HEK293 (cell line): ENCODE measurements at regions not wholly inside any gene's neighbourhood (a gene's known extent, or its start where the extent isn't known, plus 50 kb on each side); places are given as distances from the start of the nearest gene placed in this dataset.

Experiments used
- CTCF ChIA-PET: fragments of 350-600 bp; formaldehyde crosslinking; extraction: SDS; loops from one replicate; lab custom pipeline; 2021; ENCODE audit warnings: antibody characterized with exemption; lab: Yijun Ruan, JAX
- POLR2A ChIA-PET: fragments of 300-600 bp; formaldehyde crosslinking; extraction: SDS; loops from one replicate; lab custom pipeline; 2020; ENCODE audit warnings: antibody characterized with exemption, inconsistent platforms; lab: Yijun Ruan, JAX
- H3K27ac ChIP-seq: fragments of 200-500 bp; sonication (Bioruptor generic); 2 replicates; pipeline ENCODE4 v1.5.1; 2014; ENCODE audit warnings: low read depth, low read length, control low read depth, inconsistent platforms; ENCODE audit errors: extremely low read depth
- H3K36me3 ChIP-seq, 2 experiments: fragments of 200-500 bp in 1 of 2; sonication (Bioruptor generic) in 1 of 2; 1 replicate in 1 of 2; 2 replicates in 1 of 2; pipeline ENCODE4 v1.5.1; 2014 to 2017; ENCODE audit warnings: inconsistent platforms in 2 of 2, low read length in 2 of 2; ENCODE audit not compliant: control insufficient read depth in 2 of 2, insufficient read depth in 1 of 2
- H3K4me1 ChIP-seq: fragments of 200-500 bp; sonication (Bioruptor generic); 2 replicates; pipeline ENCODE4 v1.5.1; 2014; ENCODE audit warnings: mild to moderate bottlenecking, low read length, inconsistent platforms; ENCODE audit not compliant: control insufficient read depth, insufficient read depth
- H3K4me3 ChIP-seq: 2 replicates; pipeline ENCODE4 v1.5.1; 2011; ENCODE audit warnings: low read depth, mild to moderate bottlenecking, control low read depth, low read length, moderate library complexity
- H3K9me3 ChIP-seq: fragments of 200-500 bp; sonication (Bioruptor generic); 2 replicates; pipeline ENCODE4 v1.5.1; 2014; ENCODE audit warnings: low read depth, low read length, inconsistent platforms; ENCODE audit not compliant: control insufficient read depth, insufficient read depth
- GLI2 ChIP-seq: fragments of 450-650 bp; formaldehyde crosslinking; IDR thresholded peaks from 2 replicates; pipeline ENCODE4; 2017; ENCODE audit warnings: missing biosample characterization, missing genetic modification characterization, low read depth, borderline replicate concordance
- OSR2 ChIP-seq: fragments of 450-650 bp; formaldehyde crosslinking; IDR thresholded peaks from 2 replicates; pipeline ENCODE4 v1.5.1; 2016; ENCODE audit warnings: missing biosample characterization, missing genetic modification characterization
- RBAK ChIP-seq: fragments of 450-650 bp; formaldehyde crosslinking; IDR thresholded peaks from 2 replicates; pipeline ENCODE4 v1.5.1; 2016; ENCODE audit warnings: missing biosample characterization, missing genetic modification characterization
- TRIM28 ChIP-seq: IDR thresholded peaks from 2 replicates; pipeline ENCODE4 v1.6.1; 2011; ENCODE audit warnings: low read length, control low read depth, borderline replicate concordance
- YY2 ChIP-seq: fragments of 450-650 bp; formaldehyde crosslinking; IDR thresholded peaks from 2 replicates; pipeline ENCODE4 v1.5.1; 2016; ENCODE audit warnings: missing biosample characterization, missing genetic modification characterization
- ZNF175 ChIP-seq: fragments of 450-650 bp; formaldehyde crosslinking; IDR thresholded peaks from 2 replicates; pipeline ENCODE4 v1.5.1; 2016; ENCODE audit warnings: missing biosample characterization, missing genetic modification characterization
- ZNF184 ChIP-seq: fragments of 450-650 bp; IDR thresholded peaks from 2 replicates; pipeline ENCODE4 v1.5.1; 2018; ENCODE audit warnings: missing biosample characterization, mild to moderate bottlenecking, missing genetic modification characterization
- ZNF2 ChIP-seq: fragments of 450-650 bp; formaldehyde crosslinking; IDR thresholded peaks from 2 replicates; pipeline ENCODE4 v1.5.1; 2016; ENCODE audit warnings: missing biosample characterization, missing genetic modification characterization
- ZNF23 ChIP-seq: fragments of 450-650 bp; formaldehyde crosslinking; IDR thresholded peaks from 2 replicates; pipeline ENCODE4 v1.5.1; 2016; ENCODE audit warnings: missing biosample characterization, missing genetic modification characterization, borderline replicate concordance
- ZNF366 ChIP-seq: fragments of 450-650 bp; formaldehyde crosslinking; conservative IDR thresholded peaks from 2 replicates; pipeline ENCODE4 v1.5.1; 2016; ENCODE audit warnings: missing biosample characterization, missing genetic modification characterization
- ZNF473 ChIP-seq: fragments of 450-650 bp; formaldehyde crosslinking; IDR thresholded peaks from 2 replicates; pipeline ENCODE4 v1.5.1; 2017; ENCODE audit warnings: missing biosample characterization, missing genetic modification characterization
- ZNF561 ChIP-seq: fragments of 450-650 bp; IDR thresholded peaks from 2 replicates; pipeline ENCODE4 v1.5.1; 2018; ENCODE audit warnings: missing biosample characterization, missing genetic modification characterization, borderline replicate concordance
- ZNF571 ChIP-seq: fragments of 450-650 bp; formaldehyde crosslinking; IDR thresholded peaks from 2 replicates; pipeline ENCODE4 v1.5.0; 2017; ENCODE audit warnings: missing biosample characterization, missing genetic modification characterization
- ZNF623 ChIP-seq: fragments of 450-650 bp; formaldehyde crosslinking; IDR thresholded peaks from 2 replicates; pipeline ENCODE4 v1.5.1; 2016; ENCODE audit warnings: missing biosample characterization, missing genetic modification characterization
- ZNF76 ChIP-seq: fragments of 450-650 bp; formaldehyde crosslinking; IDR thresholded peaks from 2 replicates; pipeline ENCODE4; 2016; ENCODE audit warnings: low read depth, missing biosample characterization, missing genetic modification characterization, borderline replicate concordance
- TF ChIP-seq, protein P1 (sequence below): fragments of 450-650 bp; formaldehyde crosslinking; IDR thresholded peaks from 2 replicates; pipeline ENCODE4 v1.5.1; 2016; ENCODE audit warnings: missing biosample characterization, missing genetic modification characterization
- TF ChIP-seq, protein P2 (sequence below): fragments of 450-650 bp; IDR thresholded peaks from 2 replicates; pipeline ENCODE4 v1.5.1; 2018; ENCODE audit warnings: missing biosample characterization, mild to moderate bottlenecking, missing genetic modification characterization
- TF ChIP-seq, protein P3 (sequence below): fragments of 450-650 bp; formaldehyde crosslinking; IDR thresholded peaks from 2 replicates; pipeline ENCODE4 v1.5.1; 2016; ENCODE audit warnings: missing biosample characterization, missing genetic modification characterization
- TF ChIP-seq, protein P4 (sequence below): fragments of 450-650 bp; formaldehyde crosslinking; IDR thresholded peaks from 2 replicates; pipeline ENCODE4 v1.5.1; 2016; ENCODE audit warnings: missing biosample characterization, missing genetic modification characterization
- TF ChIP-seq, protein P5 (sequence below): fragments of 450-650 bp; formaldehyde crosslinking; IDR thresholded peaks from 2 replicates; pipeline ENCODE4 v1.5.0; 2017; ENCODE audit warnings: missing biosample characterization, missing genetic modification characterization, borderline replicate concordance

DNA sequence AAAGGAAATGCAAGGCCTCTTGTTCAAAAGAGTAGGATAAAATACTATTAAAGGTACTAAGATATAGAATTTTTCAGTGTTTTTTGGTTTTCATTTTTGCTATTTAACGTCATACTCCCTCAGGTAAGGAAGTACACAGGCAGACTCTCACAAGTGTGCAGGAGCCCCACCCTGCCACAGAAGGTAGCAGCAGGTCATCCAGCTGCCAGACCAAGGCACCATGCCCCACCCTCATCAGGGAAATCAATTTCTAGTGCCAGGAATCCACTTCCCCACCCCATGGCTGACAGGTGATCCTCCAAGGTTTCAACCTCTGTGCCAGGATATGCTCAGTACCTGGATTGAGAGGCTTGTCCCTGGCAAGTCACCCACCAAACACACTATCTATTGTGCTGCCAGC, 712.9 kb downstream of the SORCS3 start (continued):
- TF ChIP-seq, protein P1, sequence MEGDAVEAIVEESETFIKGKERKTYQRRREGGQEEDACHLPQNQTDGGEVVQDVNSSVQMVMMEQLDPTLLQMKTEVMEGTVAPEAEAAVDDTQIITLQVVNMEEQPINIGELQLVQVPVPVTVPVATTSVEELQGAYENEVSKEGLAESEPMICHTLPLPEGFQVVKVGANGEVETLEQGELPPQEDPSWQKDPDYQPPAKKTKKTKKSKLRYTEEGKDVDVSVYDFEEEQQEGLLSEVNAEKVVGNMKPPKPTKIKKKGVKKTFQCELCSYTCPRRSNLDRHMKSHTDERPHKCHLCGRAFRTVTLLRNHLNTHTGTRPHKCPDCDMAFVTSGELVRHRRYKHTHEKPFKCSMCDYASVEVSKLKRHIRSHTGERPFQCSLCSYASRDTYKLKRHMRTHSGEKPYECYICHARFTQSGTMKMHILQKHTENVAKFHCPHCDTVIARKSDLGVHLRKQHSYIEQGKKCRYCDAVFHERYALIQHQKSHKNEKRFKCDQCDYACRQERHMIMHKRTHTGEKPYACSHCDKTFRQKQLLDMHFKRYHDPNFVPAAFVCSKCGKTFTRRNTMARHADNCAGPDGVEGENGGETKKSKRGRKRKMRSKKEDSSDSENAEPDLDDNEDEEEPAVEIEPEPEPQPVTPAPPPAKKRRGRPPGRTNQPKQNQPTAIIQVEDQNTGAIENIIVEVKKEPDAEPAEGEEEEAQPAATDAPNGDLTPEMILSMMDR (tag by site-specific recombination) = no peak
- TF ChIP-seq ZNF571 (tag by site-specific recombination) = no peak
- TF ChIP-seq, protein P2, sequence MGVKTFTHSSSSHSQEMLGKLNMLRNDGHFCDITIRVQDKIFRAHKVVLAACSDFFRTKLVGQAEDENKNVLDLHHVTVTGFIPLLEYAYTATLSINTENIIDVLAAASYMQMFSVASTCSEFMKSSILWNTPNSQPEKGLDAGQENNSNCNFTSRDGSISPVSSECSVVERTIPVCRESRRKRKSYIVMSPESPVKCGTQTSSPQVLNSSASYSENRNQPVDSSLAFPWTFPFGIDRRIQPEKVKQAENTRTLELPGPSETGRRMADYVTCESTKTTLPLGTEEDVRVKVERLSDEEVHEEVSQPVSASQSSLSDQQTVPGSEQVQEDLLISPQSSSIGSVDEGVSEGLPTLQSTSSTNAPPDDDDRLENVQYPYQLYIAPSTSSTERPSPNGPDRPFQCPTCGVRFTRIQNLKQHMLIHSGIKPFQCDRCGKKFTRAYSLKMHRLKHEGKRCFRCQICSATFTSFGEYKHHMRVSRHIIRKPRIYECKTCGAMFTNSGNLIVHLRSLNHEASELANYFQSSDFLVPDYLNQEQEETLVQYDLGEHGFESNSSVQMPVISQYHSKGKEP (tag by site-specific recombination) = no peak
- no peak for TF ChIP-seq ZNF76 (tag by site-specific recombination)
- no peak for TF ChIP-seq OSR2 (tag by site-specific recombination)
- no peak for TF ChIP-seq ZNF2

DNA sequence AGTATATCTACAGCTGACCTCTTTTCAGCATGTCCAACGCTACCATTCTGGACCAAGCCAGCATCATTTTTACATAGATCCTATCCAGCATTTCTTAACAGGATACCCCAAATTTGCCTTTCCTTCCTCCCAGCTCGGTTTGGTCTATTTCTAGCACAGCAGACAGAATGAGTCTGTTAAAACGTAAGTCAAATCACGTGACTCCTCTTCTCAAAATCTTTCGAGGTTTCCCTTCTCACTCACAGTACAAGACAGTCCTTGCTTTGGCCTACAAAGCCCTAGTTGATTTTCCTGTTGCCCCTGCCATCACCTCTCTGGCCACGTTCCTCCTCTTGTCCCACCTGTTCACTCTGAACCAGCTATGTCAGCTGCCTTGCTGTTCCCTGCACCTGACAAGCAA, 711.7 kb downstream of the SORCS3 start:
- no peaks in the 10 kb centered on the region for H3K9me3 ChIP-seq
- H3K36me3 ChIP-seq = no peaks in the 10 kb centered on the region
- TF ChIP-seq ZNF23 (tag by site-specific recombination) = no peak
- TF ChIP-seq YY2 (tag by site-specific recombination) = no peak
- TF ChIP-seq GLI2 (tag by site-specific recombination) = no peak
- no peak for TF ChIP-seq ZNF473 (tag by site-specific recombination)
- TF ChIP-seq, protein P3, sequence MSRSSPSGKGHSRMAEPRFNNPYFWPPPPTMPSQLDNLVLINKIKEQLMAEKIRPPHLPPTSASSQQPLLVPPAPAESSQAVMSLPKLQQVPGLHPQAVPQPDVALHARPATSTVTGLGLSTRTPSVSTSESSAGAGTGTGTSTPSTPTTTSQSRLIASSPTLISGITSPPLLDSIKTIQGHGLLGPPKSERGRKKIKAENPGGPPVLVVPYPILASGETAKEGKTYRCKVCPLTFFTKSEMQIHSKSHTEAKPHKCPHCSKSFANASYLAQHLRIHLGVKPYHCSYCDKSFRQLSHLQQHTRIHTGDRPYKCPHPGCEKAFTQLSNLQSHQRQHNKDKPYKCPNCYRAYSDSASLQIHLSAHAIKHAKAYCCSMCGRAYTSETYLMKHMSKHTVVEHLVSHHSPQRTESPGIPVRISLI (tag by site-specific recombination) = no peak
- TF ChIP-seq, protein P4, sequence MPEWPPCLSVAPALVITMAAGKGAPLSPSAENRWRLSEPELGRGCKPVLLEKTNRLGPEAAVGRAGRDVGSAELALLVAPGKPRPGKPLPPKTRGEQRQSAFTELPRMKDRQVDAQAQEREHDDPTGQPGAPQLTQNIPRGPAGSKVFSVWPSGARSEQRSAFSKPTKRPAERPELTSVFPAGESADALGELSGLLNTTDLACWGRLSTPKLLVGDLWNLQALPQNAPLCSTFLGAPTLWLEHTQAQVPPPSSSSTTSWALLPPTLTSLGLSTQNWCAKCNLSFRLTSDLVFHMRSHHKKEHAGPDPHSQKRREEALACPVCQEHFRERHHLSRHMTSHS (tag by site-specific recombination) = no peak
- TF ChIP-seq, protein P5, sequence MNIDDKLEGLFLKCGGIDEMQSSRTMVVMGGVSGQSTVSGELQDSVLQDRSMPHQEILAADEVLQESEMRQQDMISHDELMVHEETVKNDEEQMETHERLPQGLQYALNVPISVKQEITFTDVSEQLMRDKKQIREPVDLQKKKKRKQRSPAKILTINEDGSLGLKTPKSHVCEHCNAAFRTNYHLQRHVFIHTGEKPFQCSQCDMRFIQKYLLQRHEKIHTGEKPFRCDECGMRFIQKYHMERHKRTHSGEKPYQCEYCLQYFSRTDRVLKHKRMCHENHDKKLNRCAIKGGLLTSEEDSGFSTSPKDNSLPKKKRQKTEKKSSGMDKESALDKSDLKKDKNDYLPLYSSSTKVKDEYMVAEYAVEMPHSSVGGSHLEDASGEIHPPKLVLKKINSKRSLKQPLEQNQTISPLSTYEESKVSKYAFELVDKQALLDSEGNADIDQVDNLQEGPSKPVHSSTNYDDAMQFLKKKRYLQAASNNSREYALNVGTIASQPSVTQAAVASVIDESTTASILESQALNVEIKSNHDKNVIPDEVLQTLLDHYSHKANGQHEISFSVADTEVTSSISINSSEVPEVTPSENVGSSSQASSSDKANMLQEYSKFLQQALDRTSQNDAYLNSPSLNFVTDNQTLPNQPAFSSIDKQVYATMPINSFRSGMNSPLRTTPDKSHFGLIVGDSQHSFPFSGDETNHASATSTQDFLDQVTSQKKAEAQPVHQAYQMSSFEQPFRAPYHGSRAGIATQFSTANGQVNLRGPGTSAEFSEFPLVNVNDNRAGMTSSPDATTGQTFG (tag by site-specific recombination) = no peak
- no peak for TF ChIP-seq ZNF184 (tag by site-specific recombination)
- TF ChIP-seq ZNF175 (tag by site-specific recombination) = no peak
- no peak for TF ChIP-seq TRIM28
- TF ChIP-seq RBAK (tag by site-specific recombination) = no peak
- TF ChIP-seq ZNF366 (tag by site-specific recombination) = no peak
- TF ChIP-seq ZNF623 (tag by site-specific recombination) = no peak
- no peak for TF ChIP-seq ZNF561 (tag by site-specific recombination)
- H3K4me3 ChIP-seq = no peak overlapping the region
- no peak overlapping the region for H3K27ac ChIP-seq
- ChIA-PET CTCF (no interaction called here), POLR2A (no interaction called here)
- no peaks in the 10 kb centered on the region for H3K4me1 ChIP-seq
